ENCODE measurements at regions not wholly inside any gene's neighbourhood (a gene's known extent, or its start where the extent isn't known, plus 50 kb on each side); places are given as distances from the start of the nearest gene placed in this dataset.

- Histone ChIP-seq H3K4me1 (replicated peaks in 1 of 2) (no peaks in the 10 kb centered on the region), H3K36me3 (replicated peaks in 1 of 2) (no peaks in the 10 kb centered on the region), H3K27me3 (no peaks in the 10 kb centered on the region), H3K9me3 (replicated peaks in 1 of 3) (no peaks in the 10 kb centered on the region), H3K4me3 (no peak overlapping the region), H3K27ac (no peak overlapping the region)
- no peak for DNase-seq
- TF ChIP-seq CTCF (IDR thresholded peaks at IDR 0.05) = no peak
- no peak for TF ChIP-seq POLR2A (IDR thresholded peaks at IDR 0.05)
- intact Hi-C loops (cut with DNase I) = no loop called here
- 59 to 79% (median 72%) methylated on average over 2 of the region's 2 CpGs for WGBS, 4 donors
These were observed 117.4 kb downstream of the MAT2B start for GRCh38 chr5:163622799-163623198.

DNA sequence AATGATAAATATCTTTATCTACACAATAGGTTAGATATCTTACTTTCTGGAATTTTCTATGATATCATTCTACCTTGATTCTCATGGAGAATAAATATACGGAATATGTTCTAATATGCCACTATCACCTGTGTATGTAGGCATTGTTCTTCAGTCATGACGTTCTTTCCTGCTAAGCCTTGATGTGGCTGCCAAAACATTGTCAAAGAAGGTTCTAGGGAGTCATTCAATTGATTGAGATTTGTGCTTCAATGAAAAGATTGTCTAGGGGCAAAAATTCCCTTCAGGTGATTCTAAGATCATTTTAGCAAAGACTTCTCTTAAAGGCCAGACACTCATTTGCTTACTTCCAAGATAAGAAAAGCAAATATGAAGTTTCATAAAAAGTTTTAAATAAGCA is 118.1 kb downstream of the MAT2B start:
- WGBS, 4 donors = 63 to 85% (median 72%) methylated on average over 2 of the region's 2 CpGs
- Histone ChIP-seq H3K4me3 (no peak overlapping the region), H3K4me1 (replicated peaks in 1 of 2) (no peaks in the 10 kb centered on the region), H3K36me3 (replicated peaks in 1 of 2) (no peaks in the 10 kb centered on the region), H3K27me3 (no peaks in the 10 kb centered on the region), H3K27ac (no peak overlapping the region), H3K9me3 (replicated peaks in 1 of 3) (no peaks in the 10 kb centered on the region)
- DNase-seq = no peak
- TF ChIP-seq CTCF (IDR thresholded peaks at IDR 0.05) (no peak), POLR2A (IDR thresholded peaks at IDR 0.05) (no peak)
- intact Hi-C loops (cut with DNase I) = no loop called here

GRCh38 chr5:163623986-163624385 is 118.6 kb downstream of the MAT2B start:
- no peaks in the 10 kb centered on the region for H3K27me3 ChIP-seq
- no peak overlapping the region for H3K4me3 ChIP-seq
- TF ChIP-seq CTCF (IDR thresholded peaks at IDR 0.05) = no peak
- TF ChIP-seq POLR2A (IDR thresholded peaks at IDR 0.05) = no peak
- H3K27ac ChIP-seq = no peak overlapping the region
- WGBS, 4 donors = 45 to 60% (median 54%) methylated on average over 2 of the region's 2 CpGs
- no peaks in the 10 kb centered on the region for H3K9me3 ChIP-seq (replicated peaks in 1 of 3)
- intact Hi-C loops (cut with DNase I) = no loop called here
- no peak for DNase-seq
- no peaks in the 10 kb centered on the region for H3K4me1 ChIP-seq (replicated peaks in 1 of 2)
- no peaks in the 10 kb centered on the region for H3K36me3 ChIP-seq (replicated peaks in 1 of 2)

DNA sequence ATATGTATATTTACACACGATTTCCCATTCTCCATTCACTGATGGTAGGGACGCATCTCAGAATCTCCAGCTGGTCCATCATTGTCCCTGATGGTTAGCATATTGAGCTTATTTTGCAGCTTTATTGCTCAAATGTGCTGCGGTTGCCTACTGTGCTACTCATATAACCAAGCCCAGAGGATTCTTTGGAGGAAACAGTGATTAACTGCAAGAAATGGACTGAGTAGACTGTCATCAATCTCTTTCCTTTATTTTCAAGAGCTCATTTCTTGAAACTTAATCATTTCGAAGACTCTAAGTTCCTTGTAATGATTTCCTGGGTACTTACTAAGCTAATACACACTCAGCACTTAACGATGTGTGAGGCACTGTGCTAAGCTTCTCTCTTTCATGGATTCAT is 119.0 kb downstream of the MAT2B start:
- no peak for DNase-seq
- Histone ChIP-seq H3K4me1 (replicated peaks in 1 of 2) (no peaks in the 10 kb centered on the region), H3K4me3 (no peak overlapping the region), H3K27me3 (no peaks in the 10 kb centered on the region), H3K27ac (no peak overlapping the region), H3K9me3 (replicated peaks in 1 of 3) (no peaks in the 10 kb centered on the region), H3K36me3 (replicated peaks in 1 of 2) (no peaks in the 10 kb centered on the region)
- intact Hi-C loops (cut with DNase I) = no loop called here
- TF ChIP-seq CTCF (IDR thresholded peaks at IDR 0.05) (no peak), POLR2A (IDR thresholded peaks at IDR 0.05) (no peak)
- WGBS, 4 donors = 77 to 87% (median 81%) methylated on average over 5 of the region's 5 CpGs
